ENCODE measurements at regions not wholly inside any gene's neighbourhood (a gene's known extent, or its start where the extent isn't known, plus 50 kb on each side); places are given as distances from the start of the nearest gene placed in this dataset.

DNA sequence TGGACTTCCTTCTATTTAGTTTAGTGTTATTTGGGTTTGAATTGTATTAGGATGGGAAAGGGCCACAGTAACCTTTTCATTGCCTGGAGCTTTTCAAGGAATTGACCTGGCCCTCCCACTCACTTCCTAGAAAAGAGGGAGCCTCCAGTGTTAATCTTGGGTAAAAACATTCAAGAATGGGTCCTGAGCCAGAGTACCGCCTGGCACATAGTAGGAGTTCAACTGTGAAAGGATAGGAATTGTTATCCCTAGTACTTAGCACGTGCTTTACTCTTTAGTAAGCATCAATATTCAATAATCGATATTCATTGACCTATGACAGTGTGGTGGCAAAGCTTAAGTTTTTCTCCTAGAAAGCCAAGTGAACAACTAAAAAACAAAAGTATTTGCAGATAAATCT lies 179.9 kb downstream of the IRS1 start:
- no peak for TF ChIP-seq POLR2A (IDR thresholded peaks at IDR 0.05)
- TF ChIP-seq, protein P1, sequence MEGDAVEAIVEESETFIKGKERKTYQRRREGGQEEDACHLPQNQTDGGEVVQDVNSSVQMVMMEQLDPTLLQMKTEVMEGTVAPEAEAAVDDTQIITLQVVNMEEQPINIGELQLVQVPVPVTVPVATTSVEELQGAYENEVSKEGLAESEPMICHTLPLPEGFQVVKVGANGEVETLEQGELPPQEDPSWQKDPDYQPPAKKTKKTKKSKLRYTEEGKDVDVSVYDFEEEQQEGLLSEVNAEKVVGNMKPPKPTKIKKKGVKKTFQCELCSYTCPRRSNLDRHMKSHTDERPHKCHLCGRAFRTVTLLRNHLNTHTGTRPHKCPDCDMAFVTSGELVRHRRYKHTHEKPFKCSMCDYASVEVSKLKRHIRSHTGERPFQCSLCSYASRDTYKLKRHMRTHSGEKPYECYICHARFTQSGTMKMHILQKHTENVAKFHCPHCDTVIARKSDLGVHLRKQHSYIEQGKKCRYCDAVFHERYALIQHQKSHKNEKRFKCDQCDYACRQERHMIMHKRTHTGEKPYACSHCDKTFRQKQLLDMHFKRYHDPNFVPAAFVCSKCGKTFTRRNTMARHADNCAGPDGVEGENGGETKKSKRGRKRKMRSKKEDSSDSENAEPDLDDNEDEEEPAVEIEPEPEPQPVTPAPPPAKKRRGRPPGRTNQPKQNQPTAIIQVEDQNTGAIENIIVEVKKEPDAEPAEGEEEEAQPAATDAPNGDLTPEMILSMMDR (IDR thresholded peaks at IDR 0.05): no peak
